Sigmoid colon (tissue), 6 donors: ENCODE measurements at regions not wholly inside any gene's neighbourhood (a gene's known extent, or its start where the extent isn't known, plus 50 kb on each side); places are given as distances from the start of the nearest gene placed in this dataset.
"Not testable (repeated sequence)": the region's sequence is repeated elsewhere in the genome, so short reads cannot be mapped to it uniquely, and the experiment has no call there.

Source experiments
- DNase-seq: peaks from one replicate; pipeline ENCODE4 v3.0.0-alpha.2; 2019
- H3K27ac ChIP-seq, 4 donors: fragments of 200-600 bp; sonication (generic); one replicate each; pipeline ENCODE4 v1.5.1; 2016 to 2019; ENCODE audit warnings: mild to moderate bottlenecking in 1 of 4
- H3K27me3 ChIP-seq, 3 donors: fragments of 200-600 bp; sonication (generic); one replicate each; pipeline ENCODE4 v1.5.1; 2019; ENCODE audit warnings: mild to moderate bottlenecking in 1 of 3
- H3K36me3 ChIP-seq, 4 donors: fragments of 200-600 bp; sonication (generic); one replicate each; pipeline ENCODE4 v1.5.1; 2016 to 2019
- H3K4me1 ChIP-seq, 4 donors: fragments of 200-600 bp; sonication (generic); one replicate each; pipeline ENCODE4 v1.5.1; 2017 to 2019
- H3K4me3 ChIP-seq, 4 donors: fragments of 200-600 bp; sonication (generic); one replicate each; pipeline ENCODE4 v1.5.1; 2017 to 2019; ENCODE audit warnings: mild to moderate bottlenecking in 2 of 4, moderate library complexity in 1 of 4
- H3K9me3 ChIP-seq, 4 donors: fragments of 200-600 bp in 3 of 4; sonication (generic) in 3 of 4; one replicate each; pipeline versions ENCODE4 v1.5.1 to v1.6.1; 2013 to 2019
- CTCF ChIP-seq, 4 experiments: fragments of 450-650 bp in 3 of 4; fragments of 200-600 bp in 1 of 4; IDR thresholded peaks; one replicate each; pipeline ENCODE4 v1.5.1; 2016 to 2019; ENCODE audit warnings: antibody characterized with exemption in 4 of 4, mild to moderate bottlenecking in 3 of 4, moderate library complexity in 2 of 4
- EP300 ChIP-seq, 4 donors: sonication (generic); formaldehyde crosslinking; IDR thresholded peaks; one replicate each; pipeline ENCODE4 v1.6.1; 2017; ENCODE audit warnings: antibody characterized with exemption in 4 of 4
- POLR2A ChIP-seq, 2 donors: fragments of 450-650 bp; IDR thresholded peaks; one replicate each; pipeline ENCODE4 v1.6.1; 2016; ENCODE audit warnings: antibody characterized with exemption in 2 of 2, mild to moderate bottlenecking in 2 of 2, moderate library complexity in 2 of 2
- POLR2AphosphoS5 ChIP-seq, 4 donors: sonication (generic); formaldehyde crosslinking; IDR thresholded peaks; one replicate each; pipeline ENCODE4 v1.6.1; 2017; ENCODE audit warnings: antibody characterized with exemption in 4 of 4
- WGBS, 2 donors: extraction: QIAGEN DNeasy Blood & Tissue Kit; methylation state at CpG; one replicate each; pipeline ENCODE4 v1.1.7; 2013; 5-methylcytosine and 5-hydroxymethylcytosine counted together
- intact Hi-C: fragments of 100-400 bp; cut with DNase I; formaldehyde crosslinking; loops from one replicate; pipeline ENCODE4 v1.15.1; 2023
- donor health status: healthy with polysubstance abuse.
- donor health status: healthy.

DNA sequence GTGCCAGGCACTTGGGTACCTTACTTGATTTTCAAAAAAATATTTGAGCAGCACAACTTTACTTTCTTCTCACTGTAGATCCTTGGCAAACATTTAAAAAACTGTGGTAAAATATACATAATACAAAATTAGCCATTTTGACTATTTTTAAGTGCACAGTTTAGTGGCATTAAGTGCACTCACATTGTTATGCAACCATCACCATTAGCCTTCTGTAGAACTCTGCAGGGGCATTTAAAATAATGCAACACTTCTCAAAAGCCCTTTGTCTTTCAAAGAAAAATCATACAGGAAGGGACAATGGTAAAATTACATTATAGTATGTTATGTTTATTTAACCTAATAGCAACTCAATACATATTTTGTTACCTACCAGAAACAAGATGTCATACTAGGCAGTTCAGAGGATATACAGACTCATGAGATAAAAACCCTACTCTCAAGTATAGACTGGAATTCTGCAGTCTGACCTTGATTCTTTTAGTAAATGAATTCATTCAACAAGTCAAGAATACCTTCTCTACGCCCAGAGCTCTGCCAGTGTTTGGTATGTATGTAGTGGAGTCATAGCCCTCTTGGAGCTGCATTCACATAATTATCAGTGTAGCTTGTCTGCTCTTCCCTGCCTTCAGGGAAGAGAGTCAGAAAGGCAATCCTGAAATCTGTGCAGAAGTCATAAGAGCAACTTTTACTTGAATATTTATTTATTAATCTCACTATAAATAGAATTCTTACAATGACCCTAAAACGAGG is 74.0 kb upstream of the ARRDC3 start:
- H3K27ac ChIP-seq: no peak overlapping the region
- H3K9me3 ChIP-seq: no peaks in the 10 kb centered on the region
- no peak for DNase-seq
- H3K36me3 ChIP-seq: no peaks in the 10 kb centered on the region
- no peak overlapping the region for H3K4me3 ChIP-seq
- H3K27me3 ChIP-seq: no peaks in the 10 kb centered on the region
- no peaks in the 10 kb centered on the region for H3K4me1 ChIP-seq
- TF ChIP-seq POLR2AphosphoS5 (IDR thresholded peaks at IDR 0.05): no peak
- TF ChIP-seq POLR2A (IDR thresholded peaks at IDR 0.05): no peak
- no peak for TF ChIP-seq EP300 (IDR thresholded peaks at IDR 0.05)
- no peak for TF ChIP-seq CTCF (IDR thresholded peaks at IDR 0.05)
- intact Hi-C loops: no loop called here
- WGBS, 2 donors: 69 to 75% methylated on average over 2 of the region's 2 CpGs

DNA sequence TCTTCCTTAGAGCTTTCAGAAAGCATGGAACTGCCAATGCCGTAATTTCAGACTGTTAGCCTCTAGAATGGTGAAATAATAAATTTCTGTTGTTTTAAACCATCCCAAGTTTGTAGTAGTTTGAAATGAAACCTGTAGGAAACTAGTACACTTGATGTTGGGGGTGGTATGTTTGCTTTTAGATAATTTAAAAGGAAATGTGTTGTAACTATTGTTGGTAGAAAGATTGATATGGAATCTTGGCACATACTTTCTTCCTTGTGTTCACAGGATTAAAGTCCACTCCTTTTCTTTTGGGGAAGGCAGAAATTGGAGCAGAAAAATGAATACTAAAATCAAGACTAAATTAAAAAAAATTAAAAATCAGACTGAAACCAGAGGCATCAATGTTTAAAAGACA is 66.0 kb upstream of the ARRDC3 start:
- DNase-seq: no peak
- H3K9me3 ChIP-seq: no peaks in the 10 kb centered on the region
- no peak overlapping the region for H3K27ac ChIP-seq
- WGBS, 2 donors: 34 to 66% methylated on average over 1 of the region's 1 CpG
- no peak overlapping the region for H3K4me3 ChIP-seq
- no peaks in the 10 kb centered on the region for H3K27me3 ChIP-seq
- TF ChIP-seq EP300 (IDR thresholded peaks at IDR 0.05) (no peak), CTCF (IDR thresholded peaks at IDR 0.05) (no peak), POLR2A (IDR thresholded peaks at IDR 0.05) (no peak), POLR2AphosphoS5 (IDR thresholded peaks at IDR 0.05) (no peak)
- H3K4me1 ChIP-seq: no peaks in the 10 kb centered on the region
- intact Hi-C loops: no loop called here
- H3K36me3 ChIP-seq: no peaks in the 10 kb centered on the region

GRCh38 chr5:91448079-91448478 is 65.0 kb upstream of the ARRDC3 start:
- H3K9me3 ChIP-seq, H3K4me3 ChIP-seq, H3K27me3 ChIP-seq, DNase-seq, H3K4me1 ChIP-seq, intact Hi-C loops, H3K36me3 ChIP-seq, H3K27ac ChIP-seq: not testable (repeated sequence)
- WGBS, 2 donors: 97 to 99% methylated on average over 2 of the region's 2 CpGs

DNA sequence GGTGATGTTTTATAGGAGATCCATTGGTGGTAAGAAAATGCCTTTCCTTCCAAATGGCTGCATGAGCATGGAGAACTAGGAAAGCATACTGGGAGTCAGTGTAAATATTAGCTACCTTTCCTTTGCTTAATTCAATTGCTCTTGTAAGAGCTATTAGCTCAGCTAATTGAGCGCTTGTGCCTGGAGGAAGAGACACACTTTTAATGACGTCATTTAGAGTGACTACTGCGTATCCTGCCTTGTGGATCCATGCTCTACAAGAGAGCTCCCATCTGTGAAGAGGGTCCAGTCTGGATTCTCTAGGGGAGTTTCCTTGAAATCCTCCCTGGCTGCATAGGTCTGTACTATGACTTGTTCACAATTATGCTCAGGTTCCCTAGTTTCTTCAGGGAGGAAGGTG is 63.8 kb upstream of the ARRDC3 start:
- H3K27ac ChIP-seq, H3K27me3 ChIP-seq, H3K4me1 ChIP-seq, H3K9me3 ChIP-seq, intact Hi-C loops, DNase-seq, H3K4me3 ChIP-seq, H3K36me3 ChIP-seq: not testable (repeated sequence)
- WGBS, 2 donors: 80 to 96% methylated on average over 3 of the region's 3 CpGs

- no peaks in the 10 kb centered on the region for H3K4me1 ChIP-seq
- no peak for TF ChIP-seq POLR2A (IDR thresholded peaks at IDR 0.05)
- no peak for TF ChIP-seq EP300 (IDR thresholded peaks at IDR 0.05)
- TF ChIP-seq CTCF (IDR thresholded peaks at IDR 0.05): no peak
- TF ChIP-seq POLR2AphosphoS5 (IDR thresholded peaks at IDR 0.05): no peak
- H3K27ac ChIP-seq: no peak overlapping the region
- H3K4me3 ChIP-seq: no peak overlapping the region
- no peak for DNase-seq
- no peaks in the 10 kb centered on the region for H3K9me3 ChIP-seq
- 86 to 90% methylated on average over 1 of the region's 1 CpG for WGBS, 2 donors
- intact Hi-C loops: no loop called here
- no peaks in the 10 kb centered on the region for H3K36me3 ChIP-seq
- no peaks in the 10 kb centered on the region for H3K27me3 ChIP-seq
These were observed 60.8 kb upstream of the ARRDC3 start for GRCh38 chr5:91443761-91444467.
